GM23338 (cell line): ENCODE measurements at regions not wholly inside any gene's neighbourhood (a gene's known extent, or its start where the extent isn't known, plus 50 kb on each side); places are given as distances from the start of the nearest gene placed in this dataset.

Experiments
- ATAC-seq: fragments of 200-7000 bp; cut with Tn5 transposase; 3 replicates; pipeline ENCODE4 v1.9.1; 2020
- DNase-seq: peaks from one replicate; pipeline ENCODE4 v3.0.0-alpha.2; 2015; ENCODE audit warnings: low spot score
- H2AFZ ChIP-seq: fragments of 200-600 bp; sonication (generic); 2 replicates; pipeline ENCODE4 v1.8.0; 2016; ENCODE audit warnings: antibody characterized with exemption, mild to moderate bottlenecking, moderate library complexity
- H3F3A ChIP-seq: fragments of 200-600 bp; sonication (generic); replicated peaks from 2 replicates; pipeline ENCODE4 v1.8.0; 2017; ENCODE audit warnings: antibody characterized with exemption, mixed run types, low read depth
- H3K27ac ChIP-seq: fragments of 200-600 bp; sonication (generic); 2 replicates; pipeline ENCODE4 v1.6.1; 2016; ENCODE audit warnings: low read depth
- H3K27me3 ChIP-seq: fragments of 200-600 bp; sonication (generic); 2 replicates; pipeline ENCODE4 v1.8.0; 2016; ENCODE audit warnings: mild to moderate bottlenecking, mixed run types, moderate library complexity; ENCODE audit not compliant: insufficient read depth
- H3K36me3 ChIP-seq: fragments of 200-600 bp; sonication (generic); 2 replicates; pipeline ENCODE4 v1.8.0; 2016; ENCODE audit warnings: mild to moderate bottlenecking; ENCODE audit not compliant: insufficient read depth
- H3K4me1 ChIP-seq: fragments of 200-600 bp; sonication (generic); 2 replicates; pipeline ENCODE4 v1.8.0; 2016; ENCODE audit warnings: mild to moderate bottlenecking, moderate library complexity; ENCODE audit not compliant: insufficient read depth
- H3K4me2 ChIP-seq: fragments of 200-600 bp; sonication (generic); 2 replicates; pipeline ENCODE4 v1.7.1; 2017; ENCODE audit warnings: mixed run types
- H3K4me3 ChIP-seq: fragments of 200-600 bp; sonication (generic); 2 replicates; pipeline ENCODE4 v1.6.1; 2016; ENCODE audit warnings: mixed run types
- H3K79me2 ChIP-seq: fragments of 200-600 bp; sonication (generic); replicated peaks from 2 replicates; pipeline ENCODE4 v1.8.0; 2017; ENCODE audit warnings: mild to moderate bottlenecking; ENCODE audit not compliant: insufficient read depth
- H3K9me2 ChIP-seq: fragments of 200-600 bp; sonication (generic); 2 replicates; pipeline ENCODE4 v1.8.0; 2017; ENCODE audit not compliant: insufficient read depth
- H4K20me1 ChIP-seq: fragments of 200-600 bp; sonication (generic); replicated peaks from 2 replicates; pipeline ENCODE4 v1.8.0; 2017; ENCODE audit warnings: mild to moderate bottlenecking; ENCODE audit not compliant: insufficient read depth
- H3K27ac Mint-ChIP-seq: 2 replicates; pipeline ENCODE4 v1.8.0; 2020; ENCODE audit warnings: inconsistent platforms, mild to moderate bottlenecking, moderate library complexity, mixed read lengths
- H3K27me3 Mint-ChIP-seq: 3 replicates; pipeline ENCODE4 v1.8.0; 2022; ENCODE audit warnings: low read depth, mild to moderate bottlenecking, moderate library complexity, mixed read lengths, inconsistent platforms; ENCODE audit not compliant: insufficient read depth, poor library complexity
- H3K36me3 Mint-ChIP-seq: 3 replicates; pipeline ENCODE4 v1.8.0; 2021; ENCODE audit warnings: low read depth, mild to moderate bottlenecking, inconsistent platforms, moderate library complexity, mixed read lengths
- H3K4me1 Mint-ChIP-seq: 3 replicates; pipeline ENCODE4 v1.8.0; 2020; ENCODE audit warnings: mild to moderate bottlenecking, inconsistent platforms, mixed read lengths
- H3K4me3 Mint-ChIP-seq: 3 replicates; pipeline ENCODE4 v1.8.0; 2021; ENCODE audit warnings: moderate library complexity, mild to moderate bottlenecking, inconsistent platforms, mixed read lengths
- H3K9me3 Mint-ChIP-seq: 3 replicates; pipeline ENCODE4 v1.8.0; 2020; ENCODE audit warnings: moderate library complexity, mild to moderate bottlenecking, inconsistent platforms, mixed read lengths
- CREB1 ChIP-seq: fragments of 250-450 bp; sonication (Bioruptor Pico); IDR thresholded peaks from 2 replicates; pipeline ENCODE4 v1.5.0; 2020; ENCODE audit warnings: low read depth, mild to moderate bottlenecking, moderate library complexity
- EZH2 ChIP-seq: fragments of 200-600 bp; sonication (generic); IDR thresholded peaks from one replicate; pipeline ENCODE4 v1.8.0; 2017; ENCODE audit warnings: antibody characterized with exemption, mild to moderate bottlenecking, low read depth; ENCODE audit not compliant: unreplicated experiment
- EZH2phosphoT487 ChIP-seq: fragments of 200-600 bp; sonication (generic); IDR thresholded peaks from one replicate; pipeline ENCODE4 v1.8.1; 2018; ENCODE audit warnings: antibody characterized with exemption; ENCODE audit not compliant: unreplicated experiment
- JUNB ChIP-seq: IDR thresholded peaks from one replicate; pipeline ENCODE4 v1.6.1; 2016; ENCODE audit warnings: antibody characterized with exemption; ENCODE audit not compliant: unreplicated experiment
- NANOG ChIP-seq: IDR thresholded peaks from 2 replicates; pipeline ENCODE4 v1.6.1; 2016; ENCODE audit warnings: antibody characterized with exemption, borderline replicate concordance
- POLR2AphosphoS5 ChIP-seq: IDR thresholded peaks from 2 replicates; pipeline ENCODE4 v1.6.1; 2016; ENCODE audit warnings: antibody characterized with exemption, low read depth
- STAT1 ChIP-seq: IDR thresholded peaks from one replicate; pipeline ENCODE4 v1.6.1; 2016; ENCODE audit warnings: antibody characterized with exemption; ENCODE audit not compliant: unreplicated experiment
- ZNF114 ChIP-seq: fragments of 250-450 bp; sonication (Bioruptor Pico); IDR thresholded peaks from 2 replicates; pipeline ENCODE4 v1.5.0; 2020; ENCODE audit warnings: mild to moderate bottlenecking, moderate library complexity
- ZNF331 ChIP-seq: fragments of 250-450 bp; sonication (Bioruptor Pico); IDR thresholded peaks from 2 replicates; pipeline ENCODE4 v1.5.0; 2020; ENCODE audit warnings: low read depth, mild to moderate bottlenecking, moderate library complexity
- TF ChIP-seq, protein P1 (sequence below): IDR thresholded peaks from 2 replicates; pipeline ENCODE4 v1.6.1; 2016; ENCODE audit warnings: antibody characterized with exemption
- TF ChIP-seq, protein P2 (sequence below): fragments of 250-450 bp; sonication (Bioruptor Pico); IDR thresholded peaks from 2 replicates; pipeline ENCODE4 v1.5.0; 2020; ENCODE audit warnings: mild to moderate bottlenecking, moderate library complexity
- TF ChIP-seq, protein P3 (sequence below): IDR thresholded peaks from one replicate; pipeline ENCODE4 v1.6.1; 2018; ENCODE audit warnings: antibody characterized with exemption; ENCODE audit not compliant: unreplicated experiment
- TF ChIP-seq, protein P4 (sequence below), 2 experiments: fragments of 200-600 bp in 1 of 2; sonication (generic) in 1 of 2; conservative IDR thresholded peaks; 2 replicates each; pipeline versions ENCODE4 v1.5.1 to v1.6.1; 2016 to 2017; ENCODE audit warnings: antibody characterized with exemption in 2 of 2, low read depth in 2 of 2, mild to moderate bottlenecking in 2 of 2, moderate library complexity in 1 of 2

DNA sequence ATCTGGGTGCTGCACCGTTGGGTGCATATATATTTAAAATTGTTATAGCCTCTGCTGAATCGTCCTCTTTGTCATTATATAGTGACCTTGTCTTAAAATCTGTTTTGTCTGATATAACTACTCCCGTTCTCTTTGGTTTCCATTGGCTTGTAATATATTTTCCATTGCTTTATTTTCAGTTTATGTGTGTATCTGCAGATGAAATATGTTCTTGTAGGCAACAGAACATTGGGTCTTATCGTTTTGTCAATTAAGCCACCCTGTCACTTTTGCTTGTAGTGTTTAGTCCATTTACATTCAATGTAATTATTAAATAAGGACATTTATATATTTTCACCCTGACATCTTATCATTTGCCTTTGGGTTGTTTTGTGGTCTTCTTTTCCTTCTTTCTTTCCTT, 933.9 kb downstream of the EPHA7 start:
- H2AFZ ChIP-seq: no peak overlapping the region
- H3K9me3 Mint-ChIP-seq: no peaks in the 10 kb centered on the region
- H3K4me3 Mint-ChIP-seq: no peak overlapping the region
- no peak overlapping the region for H3K27ac ChIP-seq
- TF ChIP-seq STAT1: no peak
- no peak for TF ChIP-seq ZNF114 (CRISPR knock-in tag)
- TF ChIP-seq, protein P1, sequence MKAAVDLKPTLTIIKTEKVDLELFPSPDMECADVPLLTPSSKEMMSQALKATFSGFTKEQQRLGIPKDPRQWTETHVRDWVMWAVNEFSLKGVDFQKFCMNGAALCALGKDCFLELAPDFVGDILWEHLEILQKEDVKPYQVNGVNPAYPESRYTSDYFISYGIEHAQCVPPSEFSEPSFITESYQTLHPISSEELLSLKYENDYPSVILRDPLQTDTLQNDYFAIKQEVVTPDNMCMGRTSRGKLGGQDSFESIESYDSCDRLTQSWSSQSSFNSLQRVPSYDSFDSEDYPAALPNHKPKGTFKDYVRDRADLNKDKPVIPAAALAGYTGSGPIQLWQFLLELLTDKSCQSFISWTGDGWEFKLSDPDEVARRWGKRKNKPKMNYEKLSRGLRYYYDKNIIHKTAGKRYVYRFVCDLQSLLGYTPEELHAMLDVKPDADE: no peak
- no peak for TF ChIP-seq EZH2phosphoT487
- TF ChIP-seq, protein P2, sequence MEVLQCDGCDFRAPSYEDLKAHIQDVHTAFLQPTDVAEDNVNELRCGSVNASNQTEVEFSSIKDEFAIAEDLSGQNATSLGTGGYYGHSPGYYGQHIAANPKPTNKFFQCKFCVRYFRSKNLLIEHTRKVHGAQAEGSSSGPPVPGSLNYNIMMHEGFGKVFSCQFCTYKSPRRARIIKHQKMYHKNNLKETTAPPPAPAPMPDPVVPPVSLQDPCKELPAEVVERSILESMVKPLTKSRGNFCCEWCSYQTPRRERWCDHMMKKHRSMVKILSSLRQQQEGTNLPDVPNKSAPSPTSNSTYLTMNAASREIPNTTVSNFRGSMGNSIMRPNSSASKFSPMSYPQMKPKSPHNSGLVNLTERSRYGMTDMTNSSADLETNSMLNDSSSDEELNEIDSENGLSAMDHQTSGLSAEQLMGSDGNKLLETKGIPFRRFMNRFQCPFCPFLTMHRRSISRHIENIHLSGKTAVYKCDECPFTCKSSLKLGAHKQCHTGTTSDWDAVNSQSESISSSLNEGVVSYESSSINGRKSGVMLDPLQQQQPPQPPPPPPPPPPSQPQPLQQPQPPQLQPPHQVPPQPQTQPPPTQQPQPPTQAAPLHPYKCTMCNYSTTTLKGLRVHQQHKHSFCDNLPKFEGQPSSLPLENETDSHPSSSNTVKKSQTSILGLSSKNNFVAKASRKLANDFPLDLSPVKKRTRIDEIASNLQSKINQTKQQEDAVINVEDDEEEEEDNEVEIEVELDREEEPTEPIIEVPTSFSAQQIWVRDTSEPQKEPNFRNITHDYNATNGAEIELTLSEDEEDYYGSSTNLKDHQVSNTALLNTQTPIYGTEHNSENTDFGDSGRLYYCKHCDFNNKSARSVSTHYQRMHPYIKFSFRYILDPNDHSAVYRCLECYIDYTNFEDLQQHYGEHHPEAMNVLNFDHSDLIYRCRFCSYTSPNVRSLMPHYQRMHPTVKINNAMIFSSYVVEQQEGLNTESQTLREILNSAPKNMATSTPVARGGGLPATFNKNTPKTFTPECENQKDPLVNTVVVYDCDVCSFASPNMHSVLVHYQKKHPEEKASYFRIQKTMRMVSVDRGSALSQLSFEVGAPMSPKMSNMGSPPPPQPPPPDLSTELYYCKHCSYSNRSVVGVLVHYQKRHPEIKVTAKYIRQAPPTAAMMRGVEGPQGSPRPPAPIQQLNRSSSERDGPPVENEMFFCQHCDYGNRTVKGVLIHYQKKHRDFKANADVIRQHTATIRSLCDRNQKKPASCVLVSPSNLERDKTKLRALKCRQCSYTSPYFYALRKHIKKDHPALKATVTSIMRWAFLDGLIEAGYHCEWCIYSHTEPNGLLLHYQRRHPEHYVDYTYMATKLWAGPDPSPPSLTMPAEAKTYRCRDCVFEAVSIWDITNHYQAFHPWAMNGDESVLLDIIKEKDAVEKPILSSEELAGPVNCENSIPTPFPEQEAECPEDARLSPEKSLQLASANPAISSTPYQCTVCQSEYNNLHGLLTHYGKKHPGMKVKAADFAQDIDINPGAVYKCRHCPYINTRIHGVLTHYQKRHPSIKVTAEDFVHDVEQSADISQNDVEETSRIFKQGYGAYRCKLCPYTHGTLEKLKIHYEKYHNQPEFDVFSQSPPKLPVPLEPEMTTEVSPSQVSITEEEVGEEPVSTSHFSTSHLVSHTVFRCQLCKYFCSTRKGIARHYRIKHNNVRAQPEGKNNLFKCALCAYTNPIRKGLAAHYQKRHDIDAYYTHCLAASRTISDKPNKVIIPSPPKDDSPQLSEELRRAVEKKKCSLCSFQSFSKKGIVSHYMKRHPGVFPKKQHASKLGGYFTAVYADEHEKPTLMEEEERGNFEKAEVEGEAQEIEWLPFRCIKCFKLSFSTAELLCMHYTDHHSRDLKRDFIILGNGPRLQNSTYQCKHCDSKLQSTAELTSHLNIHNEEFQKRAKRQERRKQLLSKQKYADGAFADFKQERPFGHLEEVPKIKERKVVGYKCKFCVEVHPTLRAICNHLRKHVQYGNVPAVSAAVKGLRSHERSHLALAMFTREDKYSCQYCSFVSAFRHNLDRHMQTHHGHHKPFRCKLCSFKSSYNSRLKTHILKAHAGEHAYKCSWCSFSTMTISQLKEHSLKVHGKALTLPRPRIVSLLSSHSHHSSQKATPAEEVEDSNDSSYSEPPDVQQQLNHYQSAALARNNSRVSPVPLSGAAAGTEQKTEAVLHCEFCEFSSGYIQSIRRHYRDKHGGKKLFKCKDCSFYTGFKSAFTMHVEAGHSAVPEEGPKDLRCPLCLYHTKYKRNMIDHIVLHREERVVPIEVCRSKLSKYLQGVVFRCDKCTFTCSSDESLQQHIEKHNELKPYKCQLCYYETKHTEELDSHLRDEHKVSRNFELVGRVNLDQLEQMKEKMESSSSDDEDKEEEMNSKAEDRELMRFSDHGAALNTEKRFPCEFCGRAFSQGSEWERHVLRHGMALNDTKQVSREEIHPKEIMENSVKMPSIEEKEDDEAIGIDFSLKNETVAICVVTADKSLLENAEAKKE: no peak
- TF ChIP-seq, protein P3, sequence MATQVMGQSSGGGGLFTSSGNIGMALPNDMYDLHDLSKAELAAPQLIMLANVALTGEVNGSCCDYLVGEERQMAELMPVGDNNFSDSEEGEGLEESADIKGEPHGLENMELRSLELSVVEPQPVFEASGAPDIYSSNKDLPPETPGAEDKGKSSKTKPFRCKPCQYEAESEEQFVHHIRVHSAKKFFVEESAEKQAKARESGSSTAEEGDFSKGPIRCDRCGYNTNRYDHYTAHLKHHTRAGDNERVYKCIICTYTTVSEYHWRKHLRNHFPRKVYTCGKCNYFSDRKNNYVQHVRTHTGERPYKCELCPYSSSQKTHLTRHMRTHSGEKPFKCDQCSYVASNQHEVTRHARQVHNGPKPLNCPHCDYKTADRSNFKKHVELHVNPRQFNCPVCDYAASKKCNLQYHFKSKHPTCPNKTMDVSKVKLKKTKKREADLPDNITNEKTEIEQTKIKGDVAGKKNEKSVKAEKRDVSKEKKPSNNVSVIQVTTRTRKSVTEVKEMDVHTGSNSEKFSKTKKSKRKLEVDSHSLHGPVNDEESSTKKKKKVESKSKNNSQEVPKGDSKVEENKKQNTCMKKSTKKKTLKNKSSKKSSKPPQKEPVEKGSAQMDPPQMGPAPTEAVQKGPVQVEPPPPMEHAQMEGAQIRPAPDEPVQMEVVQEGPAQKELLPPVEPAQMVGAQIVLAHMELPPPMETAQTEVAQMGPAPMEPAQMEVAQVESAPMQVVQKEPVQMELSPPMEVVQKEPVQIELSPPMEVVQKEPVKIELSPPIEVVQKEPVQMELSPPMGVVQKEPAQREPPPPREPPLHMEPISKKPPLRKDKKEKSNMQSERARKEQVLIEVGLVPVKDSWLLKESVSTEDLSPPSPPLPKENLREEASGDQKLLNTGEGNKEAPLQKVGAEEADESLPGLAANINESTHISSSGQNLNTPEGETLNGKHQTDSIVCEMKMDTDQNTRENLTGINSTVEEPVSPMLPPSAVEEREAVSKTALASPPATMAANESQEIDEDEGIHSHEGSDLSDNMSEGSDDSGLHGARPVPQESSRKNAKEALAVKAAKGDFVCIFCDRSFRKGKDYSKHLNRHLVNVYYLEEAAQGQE: no peak
- no peak for TF ChIP-seq POLR2AphosphoS5
- TF ChIP-seq NANOG: no peak
- TF ChIP-seq EZH2: no peak
- TF ChIP-seq, protein P4, sequence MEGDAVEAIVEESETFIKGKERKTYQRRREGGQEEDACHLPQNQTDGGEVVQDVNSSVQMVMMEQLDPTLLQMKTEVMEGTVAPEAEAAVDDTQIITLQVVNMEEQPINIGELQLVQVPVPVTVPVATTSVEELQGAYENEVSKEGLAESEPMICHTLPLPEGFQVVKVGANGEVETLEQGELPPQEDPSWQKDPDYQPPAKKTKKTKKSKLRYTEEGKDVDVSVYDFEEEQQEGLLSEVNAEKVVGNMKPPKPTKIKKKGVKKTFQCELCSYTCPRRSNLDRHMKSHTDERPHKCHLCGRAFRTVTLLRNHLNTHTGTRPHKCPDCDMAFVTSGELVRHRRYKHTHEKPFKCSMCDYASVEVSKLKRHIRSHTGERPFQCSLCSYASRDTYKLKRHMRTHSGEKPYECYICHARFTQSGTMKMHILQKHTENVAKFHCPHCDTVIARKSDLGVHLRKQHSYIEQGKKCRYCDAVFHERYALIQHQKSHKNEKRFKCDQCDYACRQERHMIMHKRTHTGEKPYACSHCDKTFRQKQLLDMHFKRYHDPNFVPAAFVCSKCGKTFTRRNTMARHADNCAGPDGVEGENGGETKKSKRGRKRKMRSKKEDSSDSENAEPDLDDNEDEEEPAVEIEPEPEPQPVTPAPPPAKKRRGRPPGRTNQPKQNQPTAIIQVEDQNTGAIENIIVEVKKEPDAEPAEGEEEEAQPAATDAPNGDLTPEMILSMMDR (conservative IDR thresholded peaks at IDR 0.05; ENCODE audit: low read depth in 2 of 2): no peak
- no peak for TF ChIP-seq JUNB
- TF ChIP-seq CREB1 (CRISPR knock-in tag): no peak
- TF ChIP-seq ZNF331: no peak
- ATAC-seq (no peak), DNase-seq (no peak)
- no peaks in the 10 kb centered on the region for H3K27me3 ChIP-seq
- no peaks in the 10 kb centered on the region for H4K20me1 ChIP-seq
- no peaks in the 10 kb centered on the region for H3K79me2 ChIP-seq
- H3K27me3 Mint-ChIP-seq: no peaks in the 10 kb centered on the region
- no peaks in the 10 kb centered on the region for H3K4me1 Mint-ChIP-seq
- no peak overlapping the region for H3K4me2 ChIP-seq
- H3K36me3 Mint-ChIP-seq: no peaks in the 10 kb centered on the region
- H3F3A ChIP-seq: no peaks in the 10 kb centered on the region
- no peaks in the 10 kb centered on the region for H3K36me3 ChIP-seq
- H3K9me2 ChIP-seq: 0 out of 2 replicates have a peak, but pooled peaks cover 5% of the 10 kb centered on the region
- no peaks in the 10 kb centered on the region for H3K4me1 ChIP-seq
- no peak overlapping the region for H3K4me3 ChIP-seq
- H3K27ac Mint-ChIP-seq: no peak overlapping the region
